ENCODE measurements at regions not wholly inside any gene's neighbourhood (a gene's known extent, or its start where the extent isn't known, plus 50 kb on each side); places are given as distances from the start of the nearest gene placed in this dataset.
"Not testable (repeated sequence)": the region's sequence is repeated elsewhere in the genome, so short reads cannot be mapped to it uniquely, and the experiment has no call there.

DNA sequence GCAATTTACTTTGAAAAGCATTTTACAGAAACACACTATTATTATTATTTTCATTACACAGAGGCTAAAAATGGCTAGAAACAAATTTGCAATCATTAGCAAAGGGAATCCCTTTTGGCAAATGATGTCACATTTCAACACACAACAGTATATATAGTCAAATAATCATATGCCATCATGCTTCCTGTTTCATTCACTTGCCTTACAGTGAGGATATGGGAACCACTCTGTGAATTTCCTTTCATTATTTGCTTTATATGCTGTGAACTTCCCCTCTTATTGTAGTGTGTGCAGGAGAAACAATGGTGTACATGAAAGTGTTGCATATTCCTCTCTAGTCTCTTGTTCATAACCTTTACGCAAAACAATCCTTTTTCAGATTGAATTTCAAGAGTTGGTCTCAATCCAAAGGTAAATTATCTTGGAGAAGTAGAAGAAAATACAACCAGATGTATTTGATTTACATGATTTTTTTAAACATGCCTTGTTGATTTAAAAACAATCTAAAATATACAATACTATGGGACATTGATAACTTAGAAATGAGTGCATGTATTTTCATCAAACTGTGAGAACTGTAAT lies 657.3 kb downstream of the EFNB2 start:
- no peak for DNase-seq (ENCODE audit: low read depth, low spot score)

DNA sequence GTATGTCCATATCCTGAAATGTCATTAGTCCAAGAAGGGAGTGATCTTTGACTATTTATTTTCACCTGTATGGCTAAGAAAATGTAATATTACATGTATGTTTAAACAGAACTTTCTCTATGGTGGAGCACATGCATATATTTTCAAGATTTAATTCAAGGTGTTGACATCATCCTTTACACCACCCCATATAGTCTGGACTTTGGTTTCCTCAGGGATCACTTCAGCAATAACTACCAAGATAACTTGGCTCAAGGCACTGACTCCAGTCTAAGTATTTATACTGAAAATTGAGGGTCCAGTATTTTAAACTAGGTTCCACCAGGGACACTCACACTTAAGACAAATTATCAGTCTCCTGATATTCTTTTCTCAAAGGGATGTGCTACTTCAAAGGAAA lies 660.6 kb downstream of the EFNB2 start:
- DNase-seq (ENCODE audit: low read depth, low spot score) = no peak

DNA sequence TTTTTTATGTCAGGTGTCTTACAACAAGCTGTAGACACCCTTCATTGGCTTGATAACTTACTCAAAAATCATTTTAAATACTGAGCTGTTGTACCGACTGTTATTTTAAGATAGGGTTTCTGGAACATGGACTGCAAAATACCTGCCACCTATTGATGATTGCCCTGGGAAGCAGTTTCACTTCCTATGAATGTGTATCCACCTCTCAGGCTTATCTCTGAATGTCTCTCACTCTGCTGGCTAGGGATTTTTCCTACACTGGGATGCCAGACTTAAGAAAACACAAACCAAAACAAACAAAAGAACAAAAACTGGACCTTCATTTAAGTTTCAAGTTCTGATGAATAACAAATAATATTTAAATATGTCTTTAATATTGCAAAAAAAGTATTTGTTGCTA lies 663.7 kb downstream of the EFNB2 start:
- DNase-seq (ENCODE audit: low read depth, low spot score) = no peak

DNA sequence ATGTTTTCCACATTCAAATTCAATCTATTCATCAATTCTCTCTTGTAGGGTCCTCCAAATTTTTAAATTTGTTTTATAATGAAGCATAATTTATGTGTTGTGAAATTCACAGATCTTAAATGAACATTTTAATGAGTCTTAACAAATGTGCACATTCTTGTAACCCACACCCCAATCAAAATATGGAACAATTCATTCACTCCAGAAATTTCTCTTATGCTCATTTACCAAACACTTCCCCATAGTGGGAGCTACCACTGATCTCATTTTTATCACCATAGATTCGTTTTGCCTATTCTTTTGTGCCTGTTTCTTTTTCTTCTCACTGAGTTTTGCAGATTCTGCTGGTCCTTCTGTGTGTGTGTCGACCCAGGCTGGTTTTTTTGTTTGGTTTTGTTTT lies 664.1 kb downstream of the EFNB2 start:
- no peak for DNase-seq (ENCODE audit: low read depth, low spot score)

DNA sequence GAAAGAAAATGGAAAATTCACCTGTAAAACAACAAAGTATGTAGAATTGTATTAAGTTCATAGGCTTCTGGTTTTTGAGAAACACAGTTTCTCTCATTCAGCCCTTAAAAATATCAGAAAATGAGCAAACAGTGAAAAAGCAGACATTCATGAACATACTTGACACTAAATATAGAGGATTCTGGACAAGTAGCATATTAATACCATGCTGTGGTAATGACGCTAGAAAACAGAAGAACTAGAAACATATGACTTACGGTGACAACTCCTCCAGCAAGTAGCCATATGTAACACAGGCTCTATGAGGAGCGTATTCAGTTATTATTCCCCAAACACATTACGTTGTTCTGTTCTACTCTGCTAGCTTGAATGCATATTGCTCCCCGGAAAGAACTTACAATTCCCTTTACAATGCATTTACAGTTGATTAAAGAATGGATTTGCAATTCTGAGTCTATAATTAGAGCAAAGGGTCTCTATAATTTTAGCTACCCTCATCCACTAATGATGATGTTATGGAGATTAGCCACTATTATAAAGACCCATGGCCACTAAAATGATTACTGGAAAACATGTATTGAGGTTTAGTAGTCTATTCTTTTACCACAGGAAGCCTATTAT lies 672.1 kb downstream of the EFNB2 start:
- DNase-seq (ENCODE audit: low read depth, low spot score) = no peak

DNA sequence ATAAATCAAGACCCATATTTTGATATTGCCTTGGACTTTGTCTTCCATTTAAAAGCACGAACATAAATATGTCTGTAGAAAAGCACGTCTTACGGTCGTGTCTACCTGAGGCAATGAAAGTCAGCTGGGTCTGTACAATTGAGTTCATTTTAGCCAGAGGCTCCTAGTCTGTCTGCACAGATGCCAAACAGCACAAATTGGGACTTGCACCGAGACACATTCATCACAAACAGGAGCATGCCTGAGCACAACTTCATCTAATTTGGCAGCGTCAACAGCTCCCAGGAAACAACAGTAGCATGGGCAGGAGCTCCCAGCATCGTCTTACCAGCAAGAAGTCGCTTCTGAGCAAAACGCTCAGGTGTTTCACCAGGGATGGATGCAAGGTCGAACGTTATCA lies 687.0 kb downstream of the EFNB2 start:
- DNase-seq (ENCODE audit: low read depth, low spot score) = no peak

DNA sequence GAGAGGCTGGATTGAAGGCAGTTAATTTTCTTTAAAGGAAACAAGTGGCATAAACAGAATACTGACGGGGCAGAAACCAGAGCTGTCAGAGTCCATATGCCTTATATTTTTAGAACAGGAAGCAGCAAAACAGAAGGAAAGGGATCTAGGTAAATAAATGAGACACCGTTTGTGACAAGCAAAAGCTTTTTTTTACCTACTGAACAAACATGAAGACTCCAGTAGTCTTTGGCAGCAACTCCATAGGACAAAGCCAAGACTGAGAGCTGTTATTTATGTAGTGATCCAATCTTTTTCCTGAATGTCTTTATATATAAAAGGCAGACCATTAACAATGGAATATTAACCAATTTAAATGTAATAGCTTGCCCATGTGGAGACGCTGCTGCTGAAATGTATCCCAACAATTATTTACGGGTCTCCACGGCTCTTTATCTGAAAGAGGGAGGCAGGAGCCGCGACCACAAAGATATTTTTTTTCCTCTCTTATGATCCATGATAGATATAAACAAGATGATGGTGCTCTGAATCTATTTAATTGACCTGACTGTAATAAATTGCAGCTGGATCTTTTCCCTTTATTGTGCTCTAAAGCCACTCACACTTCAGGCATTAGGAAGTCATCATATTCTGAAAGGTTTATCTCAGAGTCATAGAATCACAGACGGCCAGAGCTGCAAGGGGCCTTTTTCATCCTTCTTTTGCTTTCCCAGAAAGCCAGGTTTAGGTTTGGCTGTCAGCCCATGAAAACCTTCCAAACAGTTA lies 687.8 kb downstream of the EFNB2 start:
- DNase-seq (ENCODE audit: low read depth, low spot score) = no peak

DNA sequence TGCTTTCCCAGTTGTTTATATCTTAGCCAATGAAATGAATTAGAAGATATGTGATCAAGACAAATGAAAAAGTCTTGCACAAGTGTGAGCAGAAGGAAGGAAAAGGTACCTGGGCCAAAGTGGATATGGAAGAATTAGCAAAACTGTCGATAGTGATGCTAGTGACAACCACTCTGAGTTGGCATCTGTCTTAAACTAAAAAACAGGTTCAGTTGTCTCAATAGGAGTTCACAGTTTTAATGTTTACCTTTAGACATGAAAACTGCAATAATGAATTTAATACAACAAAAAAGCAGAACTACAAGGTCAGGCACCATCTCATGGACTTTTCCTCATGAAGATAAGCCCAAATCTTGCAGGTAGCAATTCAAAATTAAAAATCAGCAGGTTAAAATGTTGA lies 688.5 kb downstream of the EFNB2 start:
- DNase-seq (ENCODE audit: low read depth, low spot score) = no peak

DNA sequence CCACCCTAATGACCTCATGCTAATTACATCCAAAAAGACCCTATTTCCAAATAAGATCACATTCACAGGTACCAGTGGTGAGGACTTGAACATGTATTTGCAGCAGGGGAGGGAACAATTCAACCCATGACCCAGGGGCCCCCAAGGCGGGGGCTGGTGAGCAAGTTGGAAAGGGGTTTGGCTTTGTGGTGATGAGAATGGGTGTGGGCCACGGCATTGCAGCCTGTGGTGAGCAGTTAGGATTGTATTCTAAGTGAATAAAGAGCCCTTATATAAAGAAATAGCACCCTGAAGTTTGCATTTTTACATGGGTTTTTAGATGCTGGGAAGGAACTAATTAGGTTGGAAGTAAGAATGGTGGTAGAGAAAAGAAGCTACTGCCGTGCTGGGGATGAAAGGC lies 694.2 kb downstream of the EFNB2 start:
- no peak for DNase-seq (ENCODE audit: low read depth, low spot score)

DNA sequence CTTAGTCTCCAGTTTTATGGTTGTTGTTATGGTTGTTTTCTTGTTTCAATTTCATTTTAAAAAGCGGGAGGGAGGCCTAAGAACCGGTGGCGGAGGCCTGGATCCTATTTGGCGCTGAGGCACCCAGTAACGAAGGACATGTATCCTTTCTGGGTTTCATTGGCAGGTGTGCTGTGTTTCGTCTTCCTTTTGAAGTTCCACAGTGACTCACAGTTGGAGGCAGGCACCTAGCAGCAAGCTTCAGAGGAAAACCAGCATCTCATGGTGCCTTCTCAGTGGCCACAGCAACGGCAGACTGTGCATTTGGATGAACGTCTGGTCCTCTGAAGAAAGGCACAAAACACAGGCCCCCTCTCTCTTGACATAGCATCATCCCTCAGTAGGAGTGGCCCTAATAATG lies 697.2 kb downstream of the EFNB2 start:
- no peak for DNase-seq (ENCODE audit: low read depth, low spot score)

DNA sequence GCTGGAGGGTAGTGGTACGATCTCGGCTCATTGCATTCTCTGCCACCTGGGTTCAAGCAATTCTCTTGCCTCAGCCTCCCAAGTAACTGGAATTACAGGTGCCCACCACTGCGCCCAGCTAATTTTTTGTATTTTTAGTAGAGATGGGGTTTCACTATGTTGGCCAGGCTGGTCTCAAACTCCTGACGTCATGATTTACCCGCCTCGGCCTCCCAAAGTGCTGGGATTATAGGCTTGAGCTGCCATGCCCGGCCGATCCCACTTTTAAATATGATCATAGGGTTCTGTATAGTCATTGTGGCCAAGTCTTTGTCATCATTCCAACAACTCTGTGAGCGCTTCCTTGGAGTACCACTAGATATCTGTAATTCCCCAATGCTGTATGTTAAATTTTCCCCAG lies 698.2 kb downstream of the EFNB2 start:
- DNase-seq (ENCODE audit: low read depth, low spot score) = not testable (repeated sequence)

DNA sequence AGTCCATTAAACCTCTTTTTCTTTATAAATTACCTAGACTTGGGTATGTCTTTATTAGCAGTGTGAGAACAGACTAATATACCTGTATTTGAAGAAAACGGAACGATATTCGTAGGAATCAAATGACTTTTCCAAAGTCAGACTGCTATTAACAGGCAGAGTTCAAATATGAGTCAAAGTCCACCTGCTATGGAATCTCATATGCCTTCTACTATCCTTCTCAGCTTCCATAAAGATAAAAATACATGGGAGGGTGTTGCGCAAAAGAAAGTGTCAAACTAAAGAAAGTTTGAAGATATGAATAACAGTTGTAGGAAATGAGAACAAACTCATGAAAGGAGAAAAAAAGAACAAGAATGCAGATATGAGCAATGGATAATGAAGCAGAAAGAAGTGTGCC lies 704.6 kb downstream of the EFNB2 start:
- no peak for DNase-seq (ENCODE audit: low read depth, low spot score)

DNA sequence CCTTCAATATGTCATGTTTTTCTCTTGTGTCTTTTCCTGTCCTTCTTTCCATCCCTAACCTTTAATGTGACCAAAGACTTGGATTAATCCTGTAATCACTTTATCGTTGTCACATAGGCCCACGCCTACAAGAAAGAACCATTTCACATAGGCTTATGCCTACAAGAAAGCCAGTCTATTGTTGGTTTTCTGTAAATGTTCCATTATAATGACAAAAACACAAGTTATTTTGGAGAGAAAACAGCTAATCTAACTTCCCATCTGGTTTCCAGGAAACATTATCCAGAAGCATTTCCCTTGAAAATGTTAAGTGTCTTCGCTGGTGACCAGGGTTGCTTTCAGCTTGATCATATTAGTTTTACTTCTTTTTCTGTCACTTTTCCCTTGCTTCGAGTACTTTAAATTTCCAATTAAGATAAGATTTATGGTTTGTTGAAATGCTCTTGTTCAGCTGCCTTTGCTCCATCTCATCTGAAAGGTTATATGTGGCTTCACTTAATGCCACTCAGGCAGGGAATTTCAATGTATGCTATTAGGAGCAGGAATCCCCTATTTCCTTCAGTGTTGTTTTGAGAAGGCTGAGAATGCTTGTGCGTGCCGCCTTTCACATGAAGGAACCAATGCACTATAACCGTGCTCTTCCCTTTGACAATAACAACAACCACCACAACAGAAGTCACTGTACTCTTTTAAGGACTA lies 708.2 kb downstream of the EFNB2 start:
- no peak for DNase-seq (ENCODE audit: low read depth, low spot score)

DNA sequence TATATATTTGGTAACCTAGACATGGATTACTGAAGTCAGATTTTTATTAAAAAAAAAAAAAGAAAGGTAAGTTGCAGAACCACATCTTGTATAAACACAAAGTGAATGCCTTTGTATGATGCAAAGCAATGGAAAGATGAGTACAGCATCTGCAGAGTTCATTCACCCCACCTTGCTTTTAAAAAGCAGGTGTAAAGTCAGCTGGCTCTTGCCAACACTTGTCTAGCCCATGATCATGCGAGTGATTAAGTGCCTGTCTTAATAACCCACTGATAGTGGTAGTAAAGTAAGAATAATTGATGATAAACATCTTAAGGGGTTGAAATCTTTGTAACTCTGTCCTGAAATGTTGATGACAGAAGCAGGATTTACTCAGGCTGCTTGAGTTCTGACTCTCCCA lies 710.4 kb downstream of the EFNB2 start:
- no peak for DNase-seq (ENCODE audit: low read depth, low spot score)

DNA sequence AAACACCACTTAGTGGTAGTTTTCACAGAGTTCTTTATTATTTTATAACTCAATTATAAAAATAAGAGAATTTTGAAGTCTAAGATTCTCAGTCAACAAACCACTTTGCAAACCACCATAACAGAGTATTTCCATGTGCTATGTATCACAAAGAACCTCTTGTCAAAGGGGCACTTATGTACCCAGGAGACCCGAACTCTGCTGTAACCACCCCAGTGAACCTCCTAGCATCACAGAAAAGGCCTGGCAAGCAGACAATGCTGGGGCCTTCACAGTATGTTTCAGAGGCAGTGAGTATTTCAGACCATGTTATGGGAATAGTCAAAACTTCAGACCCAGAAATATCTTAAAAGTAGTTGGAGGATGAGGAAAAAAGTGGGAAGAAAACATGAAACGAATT lies 714.1 kb downstream of the EFNB2 start:
- no peak for DNase-seq (ENCODE audit: low read depth, low spot score)

DNA sequence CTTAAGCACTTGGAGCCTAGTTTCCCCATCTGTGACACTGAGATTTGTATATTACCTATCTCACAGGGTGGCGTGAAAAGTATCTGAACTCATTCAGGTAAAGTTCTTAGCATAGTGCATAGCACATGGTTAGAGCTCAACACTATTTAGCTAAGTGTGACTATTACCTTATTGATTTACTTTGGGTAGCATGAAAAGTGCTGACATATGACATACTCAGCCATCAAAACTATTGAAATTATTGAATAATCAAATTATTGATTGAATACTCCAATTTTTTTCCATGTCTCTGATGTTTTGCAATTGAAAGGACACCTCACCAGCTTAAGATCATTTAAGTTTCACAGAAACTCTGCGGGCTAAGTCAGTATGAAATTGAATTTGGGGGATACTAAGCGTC lies 715.0 kb downstream of the EFNB2 start:
- DNase-seq (ENCODE audit: low read depth, low spot score) = no peak

DNA sequence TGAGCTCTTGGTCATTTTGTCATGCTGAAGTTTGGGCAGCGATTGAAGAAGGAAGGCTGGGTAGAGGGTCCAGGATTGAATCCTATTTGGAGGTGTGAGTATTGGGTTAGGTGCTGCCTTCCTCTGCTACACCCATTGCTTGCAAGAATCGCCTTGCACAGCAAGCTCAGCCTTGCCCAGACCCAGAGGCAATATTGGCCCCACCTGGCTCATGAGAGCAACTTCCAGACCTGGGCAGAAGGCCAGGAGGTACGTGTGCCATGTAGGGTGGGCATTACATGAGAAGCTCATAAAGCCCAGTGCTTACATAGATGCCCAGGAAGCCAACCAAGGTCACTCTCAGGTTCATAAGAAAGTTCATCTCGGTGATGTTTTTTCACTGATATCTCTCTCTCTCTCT lies 718.0 kb downstream of the EFNB2 start:
- no peak for DNase-seq (ENCODE audit: low read depth, low spot score)

DNA sequence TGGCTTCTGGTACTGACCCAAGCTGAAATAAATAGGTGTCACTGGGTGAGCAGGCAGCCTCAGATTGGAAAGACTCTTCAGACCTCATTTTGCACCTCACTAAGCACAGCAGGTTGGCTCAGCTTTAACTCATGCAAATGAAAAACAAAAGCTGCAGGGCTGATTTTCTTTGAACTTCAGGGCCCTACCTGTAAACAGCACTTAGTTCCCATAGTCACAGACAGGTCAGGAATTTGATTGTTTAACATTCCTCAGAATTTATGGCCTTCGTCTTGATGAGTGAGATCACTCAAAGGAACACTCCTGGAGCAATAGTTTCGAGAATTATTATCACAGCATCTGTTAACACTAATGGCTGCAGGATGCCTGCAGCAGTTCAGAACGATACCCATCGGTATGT lies 718.5 kb downstream of the EFNB2 start:
- no peak for DNase-seq (ENCODE audit: low read depth, low spot score)

DNA sequence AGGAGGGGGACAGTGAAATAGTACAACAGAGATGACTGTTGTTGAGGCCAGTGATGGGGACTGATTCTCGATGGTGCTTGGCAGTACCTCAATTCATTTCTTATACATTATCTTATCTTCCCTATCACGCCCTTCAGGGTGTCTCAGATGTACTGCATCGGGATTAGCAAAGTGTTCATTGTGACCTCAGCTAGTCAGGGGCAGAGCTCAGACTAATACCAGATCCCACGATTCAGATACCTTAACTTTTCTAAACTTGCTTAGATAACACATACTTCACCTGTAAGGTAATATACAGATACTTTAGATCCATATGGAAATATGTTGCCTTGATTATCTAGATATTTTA lies 720.6 kb downstream of the EFNB2 start:
- DNase-seq (ENCODE audit: low read depth, low spot score) = no peak

DNA sequence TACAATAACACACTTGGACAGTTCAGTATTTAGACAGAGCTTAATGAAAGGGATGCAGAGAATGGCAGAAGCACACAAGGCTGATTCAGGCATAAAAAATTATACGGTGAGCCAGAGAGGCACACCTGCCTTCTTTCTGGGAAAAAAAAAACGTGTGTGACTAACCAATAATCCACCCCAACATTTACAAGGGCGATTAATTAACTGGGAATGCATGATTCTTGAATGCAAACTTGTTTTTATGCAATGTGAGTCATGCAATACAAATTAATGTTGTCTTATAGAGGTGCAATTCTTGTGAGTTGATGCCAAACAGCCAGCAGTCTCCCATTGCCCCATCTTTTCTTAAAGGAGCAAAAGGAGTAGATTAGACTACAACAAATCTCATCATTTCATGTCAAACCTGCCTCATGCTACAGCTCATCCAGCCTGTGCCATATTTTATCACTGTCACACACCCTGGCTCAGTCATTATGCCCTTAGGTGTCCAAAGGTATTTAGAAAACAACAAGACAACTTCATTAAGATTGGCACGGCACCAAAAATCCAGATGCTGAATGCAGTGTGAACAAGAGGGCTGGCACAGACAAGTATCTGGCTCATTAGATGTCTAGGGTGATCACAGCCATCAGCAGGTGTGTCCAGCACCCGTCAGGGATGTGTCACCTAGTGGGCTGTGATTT lies 721.1 kb downstream of the EFNB2 start:
- DNase-seq (ENCODE audit: low read depth, low spot score) = no peak

DNA sequence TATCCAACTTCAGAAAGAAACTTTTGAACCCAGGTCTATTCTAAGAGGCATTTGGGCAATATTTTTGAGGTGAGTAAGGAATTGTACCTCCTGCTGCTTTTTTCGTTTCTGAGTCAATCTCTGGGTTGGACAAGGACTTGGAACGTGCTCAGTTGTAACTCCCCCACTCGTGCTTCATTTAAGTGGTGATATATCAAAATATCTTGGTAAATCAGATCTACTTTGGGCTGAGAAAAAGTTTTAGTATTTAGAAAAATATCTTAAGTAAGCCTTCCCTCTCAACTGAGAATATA lies 728.9 kb downstream of the EFNB2 start:
- DNase-seq (ENCODE audit: low read depth, low spot score) = no peak

DNA sequence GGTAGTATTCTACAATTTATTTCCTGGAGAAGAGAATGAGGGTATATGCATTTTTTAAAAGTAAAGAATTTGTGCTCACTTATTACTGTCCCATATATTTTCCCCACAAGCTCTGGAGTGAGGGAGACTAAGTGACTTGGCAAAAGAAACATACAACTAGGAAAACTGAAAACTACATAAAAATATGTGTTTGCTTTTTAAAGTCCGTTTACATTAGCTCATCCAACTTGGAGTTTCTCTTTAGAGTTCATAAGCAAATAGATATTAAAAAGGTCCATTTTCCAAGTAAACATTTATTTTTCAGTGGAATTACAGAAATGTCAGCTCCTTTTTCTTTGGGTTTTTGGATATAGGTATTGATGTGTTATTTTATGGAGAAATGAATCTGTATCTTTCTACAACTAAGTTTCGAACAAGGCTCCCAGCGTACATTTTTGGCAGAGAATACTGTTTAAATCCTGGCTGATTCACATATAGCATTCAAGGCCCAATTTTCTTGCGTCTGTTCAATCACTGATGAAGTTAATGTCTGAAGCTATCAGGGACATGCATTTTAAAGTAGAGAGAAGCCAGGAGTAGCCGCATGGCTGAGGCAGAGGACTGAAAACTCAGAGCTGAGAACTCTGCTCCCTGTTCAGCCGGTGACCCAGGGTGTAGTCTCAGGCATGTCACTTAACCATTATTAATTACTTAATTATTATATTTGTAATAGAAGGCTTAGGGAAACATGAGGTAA lies 729.4 kb downstream of the EFNB2 start:
- DNase-seq (ENCODE audit: low read depth, low spot score) = no peak
